GM18868 (cell line): ENCODE measurements at regions not wholly inside any gene's neighbourhood (a gene's known extent, or its start where the extent isn't known, plus 50 kb on each side); places are given as distances from the start of the nearest gene placed in this dataset.

Source experiments
- ATAC-seq: cut with Tn5 transposase; IDR thresholded peaks from one replicate; pipeline ENCODE4 v1.9.1; 2021; ENCODE audit warnings: mild to moderate bottlenecking, moderate library complexity; ENCODE audit not compliant: unreplicated experiment

DNA sequence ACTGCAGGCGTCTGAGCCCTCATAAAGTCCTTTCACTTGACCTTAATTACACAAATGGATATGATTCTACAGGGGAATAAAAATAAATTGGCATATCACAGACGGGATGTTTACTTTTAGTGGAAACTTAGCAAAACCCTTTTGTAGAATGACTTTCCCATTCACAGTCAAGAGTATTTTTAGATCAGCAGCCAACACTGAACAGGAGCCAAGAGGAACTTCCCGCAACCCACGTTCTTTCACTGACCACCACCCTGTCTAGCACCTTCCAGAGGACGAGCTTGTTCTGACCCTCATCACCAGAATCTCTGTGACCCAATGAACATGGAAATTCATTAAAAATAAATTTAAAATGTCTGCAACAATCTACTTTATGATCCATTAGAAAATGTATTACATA is 119.0 kb upstream of the SNTG2 start:
- ATAC-seq: no peak

DNA sequence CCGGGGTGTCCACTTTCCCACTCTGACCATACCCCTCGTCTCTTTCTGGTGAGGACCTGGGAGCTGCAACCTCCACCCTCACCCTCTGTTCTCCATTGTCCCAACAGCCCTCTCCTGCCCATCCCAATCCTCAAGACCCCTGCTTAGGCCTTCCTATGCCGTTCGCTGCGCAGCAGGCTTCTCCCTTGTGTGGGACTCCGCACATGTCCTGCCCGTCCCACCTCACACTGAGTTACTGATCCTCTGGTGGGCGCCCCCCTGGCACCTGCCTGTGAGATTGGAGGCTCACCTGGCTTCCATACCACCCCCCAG is 119.5 kb upstream of the SNTG2 start:
- no peak for ATAC-seq

DNA sequence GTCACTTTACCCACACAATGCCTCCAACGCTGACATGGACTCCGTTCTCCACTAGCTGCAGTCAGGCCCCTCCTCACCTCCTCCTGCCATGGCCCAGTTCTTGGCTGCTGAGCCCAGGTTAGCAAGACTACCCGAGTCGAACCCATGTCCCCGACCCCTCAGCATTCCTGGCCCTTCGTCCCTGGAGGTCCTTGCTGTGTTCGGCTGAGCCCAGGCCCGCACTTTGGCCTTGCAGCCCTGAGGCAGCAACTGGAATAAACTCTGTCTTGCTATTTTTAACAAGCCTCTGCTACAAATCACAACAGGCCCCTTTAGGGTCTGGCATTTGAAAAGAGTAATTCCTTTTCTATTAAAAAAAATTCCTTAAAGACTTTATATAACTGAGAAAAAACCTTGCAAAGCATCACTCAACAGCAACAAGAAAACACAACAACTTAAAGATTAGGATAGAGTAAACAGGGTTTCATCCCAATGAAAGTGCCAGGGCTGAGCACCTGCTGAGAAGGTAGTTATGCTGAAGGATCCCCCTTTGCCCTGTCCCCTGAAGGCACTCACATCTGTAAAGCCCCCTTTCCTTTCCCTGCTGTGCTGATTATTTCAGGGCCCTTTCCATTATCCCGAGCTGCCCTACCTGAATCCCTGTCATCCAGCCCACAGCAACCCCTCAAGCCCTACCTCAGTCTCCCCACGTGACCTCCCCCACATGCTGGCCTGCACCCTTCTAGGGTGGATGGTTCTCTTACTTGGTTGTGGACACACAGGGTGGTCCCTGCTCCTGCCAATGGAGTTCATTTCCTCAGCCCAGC is 120.0 kb upstream of the SNTG2 start:
- no peak for ATAC-seq

DNA sequence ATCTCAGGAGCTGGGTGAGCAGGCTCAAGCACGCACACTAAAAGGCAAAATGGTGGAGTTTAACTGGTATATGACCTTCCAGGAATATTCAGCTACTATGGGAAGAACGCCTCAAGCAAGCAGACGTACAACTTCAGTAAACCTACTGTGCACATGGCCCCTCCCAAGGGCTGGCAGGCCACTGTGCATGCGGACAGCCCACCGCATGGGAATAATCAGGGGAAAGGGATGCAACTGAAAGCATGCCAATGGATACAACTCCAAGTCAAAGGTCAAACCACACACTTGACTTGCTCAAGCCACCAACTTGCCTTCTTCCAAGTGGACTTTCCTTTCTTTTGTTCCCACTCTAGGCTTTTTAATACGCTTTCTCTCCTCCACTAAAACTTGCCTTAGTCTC is 121.6 kb upstream of the SNTG2 start:
- no peak for ATAC-seq

DNA sequence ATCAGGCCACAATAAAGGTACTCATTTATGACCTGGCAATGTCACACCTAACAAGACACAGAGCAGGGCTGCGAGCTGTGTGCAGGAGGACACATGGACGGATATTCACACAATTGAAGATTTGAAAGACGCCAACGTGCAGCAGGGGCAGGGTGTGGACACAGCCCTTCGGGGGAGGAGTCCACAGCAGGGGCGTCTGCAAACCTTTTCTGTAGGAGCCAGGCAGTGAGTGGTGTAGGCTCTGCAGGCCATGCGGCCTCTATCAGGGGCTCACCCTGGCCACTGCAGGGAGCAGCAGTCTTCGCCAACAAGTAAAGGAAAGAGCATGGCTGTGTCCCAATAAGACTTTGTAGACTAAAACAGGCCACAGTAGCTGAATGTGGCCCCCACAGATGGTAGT is 125.7 kb upstream of the SNTG2 start:
- no peak for ATAC-seq

DNA sequence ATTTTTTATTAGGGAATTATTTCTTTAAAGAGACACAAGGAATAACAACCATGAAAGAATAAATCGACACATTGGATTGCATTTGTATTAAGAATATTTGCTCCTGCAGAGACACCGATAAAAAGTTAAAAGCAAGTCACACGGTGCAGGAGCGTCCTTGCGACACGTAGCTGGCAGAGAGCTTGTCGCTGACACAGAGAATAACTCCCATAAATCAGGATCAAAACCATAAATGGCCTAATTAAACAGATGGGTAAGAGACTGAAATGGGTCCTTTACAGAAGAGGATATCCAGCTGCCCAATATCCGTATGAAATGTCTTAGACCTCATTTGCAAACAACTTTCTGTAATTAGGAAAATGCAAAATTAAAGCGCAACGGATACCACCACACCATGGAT is 126.1 kb upstream of the SNTG2 start:
- ATAC-seq: no peak

DNA sequence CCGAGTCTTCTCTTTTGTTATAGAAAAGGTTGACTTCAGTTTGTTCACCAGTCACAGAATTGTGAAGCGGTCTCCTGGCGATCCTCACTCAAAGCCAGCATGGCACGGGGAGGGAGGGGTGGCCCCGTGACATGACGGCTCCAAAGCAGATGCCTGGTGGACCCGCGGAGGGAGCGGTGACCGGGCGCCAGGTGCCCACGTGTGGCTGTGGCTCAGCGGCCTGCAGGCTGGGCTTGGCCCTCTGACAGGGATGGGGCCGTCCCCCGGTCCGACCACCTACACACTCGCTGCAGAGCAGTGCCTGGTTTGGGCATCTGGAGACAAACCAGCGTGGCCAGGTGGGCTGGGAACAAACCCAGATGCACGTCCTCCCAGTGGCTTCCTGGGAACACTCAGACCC is 129.1 kb upstream of the SNTG2 start:
- no peak for ATAC-seq

DNA sequence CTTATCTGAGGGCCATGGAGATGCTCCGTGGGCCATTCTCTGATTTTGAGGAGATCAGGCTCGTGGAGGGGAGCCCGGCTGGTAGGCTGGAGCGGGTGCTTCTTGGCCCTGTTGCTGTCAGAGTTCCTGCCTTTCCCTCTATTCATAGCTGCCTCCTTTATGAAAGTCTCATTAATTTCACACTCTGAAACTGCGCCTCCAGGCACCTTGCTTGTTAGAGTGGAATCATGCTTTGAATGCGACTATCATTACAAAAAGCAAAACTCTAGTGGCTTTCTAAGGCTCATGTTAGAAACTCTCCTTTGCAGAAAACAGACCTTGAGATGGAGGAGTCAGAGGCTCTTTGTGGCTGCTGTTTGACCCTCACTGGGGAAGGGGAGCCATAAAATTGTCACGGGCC is 131.0 kb upstream of the SNTG2 start:
- ATAC-seq: no peak

GRCh38 chr2:819121-819520 is 131.5 kb upstream of the SNTG2 start:
- no peak for ATAC-seq

DNA sequence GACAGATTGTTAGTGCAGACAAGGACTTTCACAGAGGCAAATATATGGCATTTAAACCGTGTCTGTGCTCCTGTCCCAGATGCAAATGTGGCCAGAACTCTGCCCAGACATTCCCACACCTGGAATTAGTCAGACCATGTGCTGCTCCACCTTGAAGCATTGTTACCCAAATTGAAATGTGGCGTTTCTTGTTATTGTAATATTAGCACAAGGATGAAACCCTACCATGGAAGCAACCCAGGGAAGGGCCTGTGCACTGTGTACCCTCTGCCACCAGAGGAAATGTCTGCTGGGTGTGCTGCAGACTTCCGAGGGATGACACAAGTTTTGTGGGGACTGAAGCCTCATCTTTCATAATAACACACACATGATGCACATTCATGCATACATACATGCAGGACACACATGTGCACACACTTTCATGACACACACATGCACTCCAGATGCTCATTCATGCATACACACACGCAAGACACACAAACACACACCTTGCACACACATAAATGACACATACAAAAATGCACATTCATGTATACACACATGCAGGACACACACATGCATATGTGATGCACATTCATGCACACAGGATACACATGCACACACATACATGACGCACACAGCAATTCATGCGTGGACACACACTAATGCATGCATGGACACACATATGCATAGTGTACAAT is 133.2 kb upstream of the SNTG2 start:
- no peak for ATAC-seq

- ATAC-seq: no peak
These were observed 134.4 kb upstream of the SNTG2 start for GRCh38 chr2:816278-816677.

GRCh38 chr2:810397-810796 is 133.2 kb upstream of the TMEM18 start:
- ATAC-seq: no peak

- ATAC-seq: no peak
These were observed 130.1 kb upstream of the TMEM18 start for GRCh38 chr2:807300-807699.

DNA sequence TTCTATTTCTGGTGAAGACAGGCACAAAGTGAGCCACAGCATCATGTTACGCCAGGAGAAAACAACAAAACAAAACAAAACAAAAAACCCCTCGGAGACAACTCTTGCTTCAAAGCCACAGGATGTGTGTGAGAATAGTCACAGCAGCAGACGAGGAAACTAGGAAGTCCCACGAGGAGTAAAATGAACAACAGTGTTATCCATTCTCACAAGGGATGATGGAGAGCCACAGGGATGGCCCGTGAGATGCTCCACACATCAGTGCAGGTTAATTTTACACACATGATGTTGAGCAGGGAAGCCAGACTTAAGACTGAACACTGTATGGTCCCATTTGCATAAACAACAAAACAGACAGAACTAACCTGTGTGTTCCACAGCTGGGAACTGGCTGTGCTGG is 128.5 kb upstream of the TMEM18 start:
- no peak for ATAC-seq

DNA sequence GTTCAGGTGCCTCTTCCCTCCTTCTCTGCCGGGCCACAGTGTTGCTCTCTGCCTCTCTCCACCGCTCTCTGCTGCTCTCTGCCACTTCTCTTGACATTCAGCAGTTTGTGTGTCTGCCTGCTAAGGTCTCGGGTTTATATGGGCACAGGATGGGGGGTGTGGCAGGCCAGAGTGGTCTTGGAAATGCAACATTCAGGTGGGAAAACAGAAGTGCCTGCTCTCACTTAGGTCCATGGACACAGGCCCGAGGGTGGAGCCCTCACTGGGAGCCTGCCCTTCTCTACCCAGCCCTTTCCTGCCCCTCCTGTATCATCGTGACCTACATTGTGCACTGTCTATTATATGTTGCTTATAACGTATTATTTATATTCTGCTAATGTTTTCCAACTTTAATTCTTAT is 120.8 kb upstream of the TMEM18 start:
- ATAC-seq: no peak

- no peak for ATAC-seq
These were observed 120.3 kb upstream of the TMEM18 start for GRCh38 chr2:797556-797955.

- no peak for ATAC-seq
These were observed 119.2 kb upstream of the TMEM18 start for GRCh38 chr2:796141-796985.

DNA sequence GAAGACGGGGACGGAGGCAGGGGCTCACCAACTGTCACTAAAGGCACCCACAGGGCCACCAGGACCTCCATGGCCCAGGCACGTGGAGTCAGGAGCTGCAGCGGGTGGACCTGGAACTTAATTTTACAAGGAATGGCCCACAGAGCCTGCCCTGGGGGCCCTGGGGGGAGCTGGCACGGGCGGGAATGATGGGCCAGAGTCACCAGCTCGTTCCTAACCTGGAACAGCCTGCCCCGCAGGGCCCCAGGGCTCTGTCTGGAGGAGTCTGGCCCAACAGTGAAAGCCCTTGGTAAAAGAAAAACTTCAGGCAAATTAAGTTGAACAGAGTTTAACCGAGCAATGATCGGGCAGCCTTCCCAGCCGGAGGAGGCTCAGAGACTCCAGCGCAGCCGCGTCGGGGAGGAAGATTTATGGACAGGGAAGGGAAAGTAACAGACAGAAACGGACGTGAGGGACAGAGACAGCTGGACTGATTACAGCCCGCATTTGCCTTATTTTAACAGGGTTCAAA is 118.4 kb upstream of the TMEM18 start:
- no peak for ATAC-seq

- ATAC-seq: no peak
These were observed 117.5 kb upstream of the TMEM18 start for GRCh38 chr2:794554-795241.

DNA sequence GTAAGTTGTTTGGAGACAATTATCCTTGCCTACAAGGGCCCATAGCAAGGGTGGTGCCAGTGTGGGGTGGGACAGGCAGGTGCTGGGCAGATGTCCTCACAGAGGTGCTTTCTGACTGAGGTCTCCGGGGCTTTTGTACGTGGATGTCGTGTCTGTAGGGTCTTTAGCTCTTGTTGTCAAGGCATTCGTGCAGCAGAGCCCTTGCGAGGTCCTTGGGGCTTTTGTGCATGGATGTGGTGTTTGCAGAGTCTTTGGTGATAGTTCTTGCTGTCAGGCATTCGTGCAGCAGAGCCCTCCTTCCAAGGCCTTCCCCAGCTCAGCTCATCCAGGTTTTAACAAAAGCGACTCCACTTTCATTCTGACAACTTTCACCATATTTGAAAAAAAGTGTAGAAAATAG is 116.0 kb upstream of the TMEM18 start:
- no peak for ATAC-seq

GRCh38 chr2:792687-793086 is 115.5 kb upstream of the TMEM18 start:
- ATAC-seq: no peak
